Eye (tissue), 1 donor: ENCODE measurements at regions not wholly inside any gene's neighbourhood (a gene's known extent, or its start where the extent isn't known, plus 50 kb on each side); places are given as distances from the start of the nearest gene placed in this dataset.
"Not testable (repeated sequence)": the region's sequence is repeated elsewhere in the genome, so short reads cannot be mapped to it uniquely, and the experiment has no call there.

Experiments
- DNase-seq: peaks from one replicate; pipeline ENCODE4 v3.0.0-alpha.2; 2015

GRCh38 chr6:60782698-60783464 is 1503.1 kb downstream of the KHDRBS2 start:
- DNase-seq, result not testable (repeated sequence)

- not testable (repeated sequence) for DNase-seq
Measured at GRCh38 chr6:60779591-60779990, 1506.4 kb downstream of the KHDRBS2 start.

- DNase-seq, result not testable (repeated sequence)
Measured at GRCh38 chr6:60767791-60768499, 1518.1 kb downstream of the KHDRBS2 start.

- DNase-seq, result not testable (repeated sequence)
Measured at GRCh38 chr6:60765331-60765730, 1520.7 kb downstream of the KHDRBS2 start.

GRCh38 chr6:60763464-60764080 is 1522.5 kb downstream of the KHDRBS2 start:
- DNase-seq, result not testable (repeated sequence)

GRCh38 chr6:60760928-60761327 is 1525.1 kb downstream of the KHDRBS2 start:
- DNase-seq, result not testable (repeated sequence)

- DNase-seq, result not testable (repeated sequence)
Measured at GRCh38 chr6:60759149-60759825, 1526.7 kb downstream of the KHDRBS2 start.

- not testable (repeated sequence) for DNase-seq
Measured at GRCh38 chr6:60758725-60759124, 1527.3 kb downstream of the KHDRBS2 start.

GRCh38 chr6:60754879-60755278 is 1531.1 kb downstream of the KHDRBS2 start:
- no peak for DNase-seq

- not testable (repeated sequence) for DNase-seq
Measured at GRCh38 chr6:60750353-60751081, 1535.5 kb downstream of the KHDRBS2 start.

GRCh38 chr6:60747765-60748556 is 1538.1 kb downstream of the KHDRBS2 start:
- not testable (repeated sequence) for DNase-seq

GRCh38 chr6:60737764-60738425 is 1548.1 kb downstream of the KHDRBS2 start:
- DNase-seq, result not testable (repeated sequence)

- peak; percentile 1 for DNase-seq
Measured at GRCh38 chr6:60737315-60737714, 1548.7 kb downstream of the KHDRBS2 start.

- DNase-seq, result not testable (repeated sequence)
Measured at GRCh38 chr6:60723935-60724334, 1562.1 kb downstream of the KHDRBS2 start.

- no peak for DNase-seq
Measured at GRCh38 chr6:60695232-60695631, 1590.8 kb downstream of the KHDRBS2 start.

GRCh38 chr6:60687085-60687484 is 1598.9 kb downstream of the KHDRBS2 start:
- DNase-seq, result no peak

- DNase-seq, result no peak
Measured at GRCh38 chr6:60681806-60682205, 1604.2 kb downstream of the KHDRBS2 start.

GRCh38 chr6:60679175-60679574 is 1606.8 kb downstream of the KHDRBS2 start:
- DNase-seq, result no peak

GRCh38 chr6:60671369-60671768 is 1614.7 kb downstream of the KHDRBS2 start:
- no peak for DNase-seq

GRCh38 chr6:60670036-60670435 is 1616.0 kb downstream of the KHDRBS2 start:
- DNase-seq, result no peak

GRCh38 chr6:60668428-60668827 is 1617.6 kb downstream of the KHDRBS2 start:
- no peak for DNase-seq
